ENCODE measurements at regions not wholly inside any gene's neighbourhood (a gene's known extent, or its start where the extent isn't known, plus 50 kb on each side); places are given as distances from the start of the nearest gene placed in this dataset. TPM values are rescaled to one million over a fixed set of nuclear protein-coding genes. Genes with fewer than 3 reads are reported as not detected.
"Not testable (repeated sequence)": the region's sequence is repeated elsewhere in the genome, so short reads cannot be mapped to it uniquely, and the experiment has no call there.

DNA sequence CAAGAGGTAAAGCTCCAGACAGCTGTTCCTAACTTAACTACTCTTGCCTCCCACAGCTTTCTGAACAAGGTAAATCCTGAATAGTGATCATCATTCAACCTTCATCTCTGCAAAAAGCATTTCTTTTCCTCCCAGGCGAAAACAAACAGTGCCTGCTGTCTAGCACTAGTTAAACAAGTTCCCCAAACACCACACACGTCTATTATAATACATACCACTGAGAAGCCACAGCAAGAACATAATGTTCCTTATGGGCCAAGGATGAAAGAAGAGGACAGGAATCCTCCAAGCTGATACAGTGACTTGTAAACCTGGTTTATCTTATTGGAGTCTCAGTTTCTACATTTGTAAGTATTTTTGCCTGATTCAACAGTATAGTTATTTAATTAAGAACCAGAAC, 56.1 kb upstream of the PDPR start:
- H3K27ac ChIP-seq (replicated peaks); H3K4me3 ChIP-seq (replicated peaks; ENCODE audit: insufficient read depth, low read length); DNase-seq (ENCODE audit: low read depth in 1 of 2, low spot score in 1 of 2); H3K27me3 ChIP-seq (ENCODE audit: insufficient read depth, poor library complexity, severe bottlenecking): not testable (repeated sequence)

DNA sequence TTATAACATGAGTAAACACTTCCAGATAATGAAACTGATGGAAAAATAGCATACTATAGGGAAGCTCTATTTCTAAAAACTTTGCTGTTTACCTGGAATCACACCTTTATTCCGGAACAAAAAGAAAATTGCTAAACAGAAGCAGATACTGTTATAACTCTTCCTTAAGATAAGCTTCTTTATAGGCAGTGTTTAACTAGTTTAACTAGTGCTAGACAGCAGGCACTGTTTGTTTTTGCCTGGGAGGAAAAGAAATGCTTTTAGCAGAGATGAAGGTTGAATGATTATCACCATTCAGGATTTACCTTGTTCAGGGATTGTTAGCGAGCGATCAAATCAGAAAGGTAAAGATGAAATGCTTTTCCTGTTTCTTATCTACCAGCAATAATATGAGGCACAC, 54.7 kb upstream of the PDPR start:
- DNase-seq (ENCODE audit: low read depth in 1 of 2, low spot score in 1 of 2); H3K27ac ChIP-seq (replicated peaks); H3K27me3 ChIP-seq (ENCODE audit: insufficient read depth, poor library complexity, severe bottlenecking); H3K4me3 ChIP-seq (replicated peaks; ENCODE audit: insufficient read depth, low read length): not testable (repeated sequence)

- H3K4me3 ChIP-seq (replicated peaks; ENCODE audit: insufficient read depth, low read length); DNase-seq (ENCODE audit: low read depth in 1 of 2, low spot score in 1 of 2); H3K27me3 ChIP-seq (ENCODE audit: insufficient read depth, poor library complexity, severe bottlenecking); H3K27ac ChIP-seq (replicated peaks): not testable (repeated sequence)
Observed at GRCh38 chr16:70060521-70061027, 53.6 kb upstream of the PDPR start.

GRCh38 chr16:70061671-70062218, 52.4 kb upstream of the PDPR start:
- not testable (repeated sequence) for H3K4me3 ChIP-seq (replicated peaks; ENCODE audit: insufficient read depth, low read length); DNase-seq (ENCODE audit: low read depth in 1 of 2, low spot score in 1 of 2); H3K27me3 ChIP-seq (ENCODE audit: insufficient read depth, poor library complexity, severe bottlenecking); H3K27ac ChIP-seq (replicated peaks)

DNA sequence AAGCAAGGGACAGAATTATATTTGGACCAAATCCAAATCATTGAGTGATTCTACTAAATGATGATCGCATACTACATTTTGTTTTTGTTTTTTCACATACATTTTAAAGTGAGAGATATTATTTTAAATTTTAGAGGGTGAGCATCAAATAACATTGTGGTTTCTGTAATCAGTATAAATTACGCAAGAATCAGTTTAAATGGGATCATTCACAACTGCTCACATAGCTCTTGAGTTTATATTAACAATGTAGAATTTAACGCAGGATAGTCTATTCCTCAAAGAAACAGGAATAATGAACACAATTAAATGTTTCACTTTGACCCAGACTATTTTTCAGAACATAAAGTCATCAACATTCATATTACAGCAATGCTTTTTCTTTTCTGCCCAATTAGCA, 51.2 kb upstream of the PDPR start:
- H3K4me3 ChIP-seq (replicated peaks; ENCODE audit: insufficient read depth, low read length); DNase-seq (ENCODE audit: low read depth in 1 of 2, low spot score in 1 of 2); H3K27ac ChIP-seq (replicated peaks); H3K27me3 ChIP-seq (ENCODE audit: insufficient read depth, poor library complexity, severe bottlenecking): not testable (repeated sequence)

Small RNA genes in the stretch of these regions (microRNA-seq; reads per million reads assigned to microRNA genes)
- gene MIR1972-2 = not detected

Measured in HL-60 (cell line).